ENCODE measurements at regions not wholly inside any gene's neighbourhood (a gene's known extent, or its start where the extent isn't known, plus 50 kb on each side); places are given as distances from the start of the nearest gene placed in this dataset.

DNA sequence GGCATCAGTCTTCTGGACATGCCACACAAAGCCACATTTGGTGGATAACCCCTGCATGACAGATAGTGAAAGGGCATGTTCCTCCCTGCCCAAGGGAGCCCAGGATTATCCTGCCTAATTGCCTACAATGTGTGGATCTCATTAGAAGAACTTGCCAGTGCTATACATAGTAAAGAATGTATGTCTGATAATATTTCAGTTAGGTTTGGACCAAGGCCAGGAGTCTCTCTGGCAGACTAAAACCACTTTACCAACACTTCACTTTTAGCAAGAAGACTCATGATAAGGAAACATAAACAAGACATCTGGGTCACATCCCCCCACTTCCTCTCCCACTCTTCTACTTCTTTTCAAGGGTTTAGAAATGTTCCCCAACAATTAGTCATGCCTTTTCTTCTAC, 196.7 kb downstream of the MTERF1 start (continued):
- TF ChIP-seq, protein P1, sequence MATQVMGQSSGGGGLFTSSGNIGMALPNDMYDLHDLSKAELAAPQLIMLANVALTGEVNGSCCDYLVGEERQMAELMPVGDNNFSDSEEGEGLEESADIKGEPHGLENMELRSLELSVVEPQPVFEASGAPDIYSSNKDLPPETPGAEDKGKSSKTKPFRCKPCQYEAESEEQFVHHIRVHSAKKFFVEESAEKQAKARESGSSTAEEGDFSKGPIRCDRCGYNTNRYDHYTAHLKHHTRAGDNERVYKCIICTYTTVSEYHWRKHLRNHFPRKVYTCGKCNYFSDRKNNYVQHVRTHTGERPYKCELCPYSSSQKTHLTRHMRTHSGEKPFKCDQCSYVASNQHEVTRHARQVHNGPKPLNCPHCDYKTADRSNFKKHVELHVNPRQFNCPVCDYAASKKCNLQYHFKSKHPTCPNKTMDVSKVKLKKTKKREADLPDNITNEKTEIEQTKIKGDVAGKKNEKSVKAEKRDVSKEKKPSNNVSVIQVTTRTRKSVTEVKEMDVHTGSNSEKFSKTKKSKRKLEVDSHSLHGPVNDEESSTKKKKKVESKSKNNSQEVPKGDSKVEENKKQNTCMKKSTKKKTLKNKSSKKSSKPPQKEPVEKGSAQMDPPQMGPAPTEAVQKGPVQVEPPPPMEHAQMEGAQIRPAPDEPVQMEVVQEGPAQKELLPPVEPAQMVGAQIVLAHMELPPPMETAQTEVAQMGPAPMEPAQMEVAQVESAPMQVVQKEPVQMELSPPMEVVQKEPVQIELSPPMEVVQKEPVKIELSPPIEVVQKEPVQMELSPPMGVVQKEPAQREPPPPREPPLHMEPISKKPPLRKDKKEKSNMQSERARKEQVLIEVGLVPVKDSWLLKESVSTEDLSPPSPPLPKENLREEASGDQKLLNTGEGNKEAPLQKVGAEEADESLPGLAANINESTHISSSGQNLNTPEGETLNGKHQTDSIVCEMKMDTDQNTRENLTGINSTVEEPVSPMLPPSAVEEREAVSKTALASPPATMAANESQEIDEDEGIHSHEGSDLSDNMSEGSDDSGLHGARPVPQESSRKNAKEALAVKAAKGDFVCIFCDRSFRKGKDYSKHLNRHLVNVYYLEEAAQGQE (IDR thresholded peaks at IDR 0.05; ENCODE audit: borderline replicate concordance) = no peak
- TF ChIP-seq, protein P1 (CRISPR knock-in tag; IDR thresholded peaks at IDR 0.05; ENCODE audit: low read depth) = no peak
- TF ChIP-seq ZFP30 (CRISPR knock-in tag; IDR thresholded peaks at IDR 0.05; ENCODE audit: borderline replicate concordance) (no peak), ZNF24 (IDR thresholded peaks at IDR 0.05) (no peak), SNIP1 (IDR thresholded peaks at IDR 0.05; ENCODE audit: low read depth) (no peak), MECOM (CRISPR knock-in tag; IDR thresholded peaks at IDR 0.05) (no peak), EWSR1 (IDR thresholded peaks at IDR 0.05; ENCODE audit: borderline replicate concordance, low read depth, partially characterized antibody) (no peak)
- TF ChIP-seq, protein P2, sequence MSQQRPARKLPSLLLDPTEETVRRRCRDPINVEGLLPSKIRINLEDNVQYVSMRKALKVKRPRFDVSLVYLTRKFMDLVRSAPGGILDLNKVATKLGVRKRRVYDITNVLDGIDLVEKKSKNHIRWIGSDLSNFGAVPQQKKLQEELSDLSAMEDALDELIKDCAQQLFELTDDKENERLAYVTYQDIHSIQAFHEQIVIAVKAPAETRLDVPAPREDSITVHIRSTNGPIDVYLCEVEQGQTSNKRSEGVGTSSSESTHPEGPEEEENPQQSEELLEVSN (IDR thresholded peaks at IDR 0.05; ENCODE audit: borderline replicate concordance in 1 of 2, extremely low read depth in 1 of 2, insufficient read depth in 1 of 2, insufficient read length in 1 of 2, low read depth in 1 of 2, low read length in 1 of 2, poor library complexity in 1 of 2, severe bottlenecking in 1 of 2) = no peak
- TF ChIP-seq, protein P3, sequence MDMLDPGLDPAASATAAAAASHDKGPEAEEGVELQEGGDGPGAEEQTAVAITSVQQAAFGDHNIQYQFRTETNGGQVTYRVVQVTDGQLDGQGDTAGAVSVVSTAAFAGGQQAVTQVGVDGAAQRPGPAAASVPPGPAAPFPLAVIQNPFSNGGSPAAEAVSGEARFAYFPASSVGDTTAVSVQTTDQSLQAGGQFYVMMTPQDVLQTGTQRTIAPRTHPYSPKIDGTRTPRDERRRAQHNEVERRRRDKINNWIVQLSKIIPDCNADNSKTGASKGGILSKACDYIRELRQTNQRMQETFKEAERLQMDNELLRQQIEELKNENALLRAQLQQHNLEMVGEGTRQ (CRISPR knock-in tag; IDR thresholded peaks at IDR 0.05) = no peak
- TF ChIP-seq, protein P4, sequence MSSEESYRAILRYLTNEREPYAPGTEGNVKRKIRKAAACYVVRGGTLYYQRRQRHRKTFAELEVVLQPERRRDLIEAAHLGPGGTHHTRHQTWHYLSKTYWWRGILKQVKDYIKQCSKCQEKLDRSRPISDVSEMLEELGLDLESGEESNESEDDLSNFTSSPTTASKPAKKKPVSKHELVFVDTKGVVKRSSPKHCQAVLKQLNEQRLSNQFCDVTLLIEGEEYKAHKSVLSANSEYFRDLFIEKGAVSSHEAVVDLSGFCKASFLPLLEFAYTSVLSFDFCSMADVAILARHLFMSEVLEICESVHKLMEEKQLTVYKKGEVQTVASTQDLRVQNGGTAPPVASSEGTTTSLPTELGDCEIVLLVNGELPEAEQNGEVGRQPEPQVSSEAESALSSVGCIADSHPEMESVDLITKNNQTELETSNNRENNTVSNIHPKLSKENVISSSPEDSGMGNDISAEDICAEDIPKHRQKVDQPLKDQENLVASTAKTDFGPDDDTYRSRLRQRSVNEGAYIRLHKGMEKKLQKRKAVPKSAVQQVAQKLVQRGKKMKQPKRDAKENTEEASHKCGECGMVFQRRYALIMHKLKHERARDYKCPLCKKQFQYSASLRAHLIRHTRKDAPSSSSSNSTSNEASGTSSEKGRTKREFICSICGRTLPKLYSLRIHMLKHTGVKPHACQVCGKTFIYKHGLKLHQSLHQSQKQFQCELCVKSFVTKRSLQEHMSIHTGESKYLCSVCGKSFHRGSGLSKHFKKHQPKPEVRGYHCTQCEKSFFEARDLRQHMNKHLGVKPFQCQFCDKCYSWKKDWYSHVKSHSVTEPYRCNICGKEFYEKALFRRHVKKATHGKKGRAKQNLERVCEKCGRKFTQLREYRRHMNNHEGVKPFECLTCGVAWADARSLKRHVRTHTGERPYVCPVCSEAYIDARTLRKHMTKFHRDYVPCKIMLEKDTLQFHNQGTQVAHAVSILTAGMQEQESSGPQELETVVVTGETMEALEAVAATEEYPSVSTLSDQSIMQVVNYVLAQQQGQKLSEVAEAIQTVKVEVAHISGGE (CRISPR knock-in tag; IDR thresholded peaks at IDR 0.05) = no peak
- TF ChIP-seq, protein P5, sequence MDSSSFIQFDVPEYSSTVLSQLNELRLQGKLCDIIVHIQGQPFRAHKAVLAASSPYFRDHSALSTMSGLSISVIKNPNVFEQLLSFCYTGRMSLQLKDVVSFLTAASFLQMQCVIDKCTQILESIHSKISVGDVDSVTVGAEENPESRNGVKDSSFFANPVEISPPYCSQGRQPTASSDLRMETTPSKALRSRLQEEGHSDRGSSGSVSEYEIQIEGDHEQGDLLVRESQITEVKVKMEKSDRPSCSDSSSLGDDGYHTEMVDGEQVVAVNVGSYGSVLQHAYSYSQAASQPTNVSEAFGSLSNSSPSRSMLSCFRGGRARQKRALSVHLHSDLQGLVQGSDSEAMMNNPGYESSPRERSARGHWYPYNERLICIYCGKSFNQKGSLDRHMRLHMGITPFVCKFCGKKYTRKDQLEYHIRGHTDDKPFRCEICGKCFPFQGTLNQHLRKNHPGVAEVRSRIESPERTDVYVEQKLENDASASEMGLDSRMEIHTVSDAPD (CRISPR knock-in tag; IDR thresholded peaks at IDR 0.05) = no peak
